PC-9 (cell line): ENCODE measurements at regions not wholly inside any gene's neighbourhood (a gene's known extent, or its start where the extent isn't known, plus 50 kb on each side); places are given as distances from the start of the nearest gene placed in this dataset.

Experiments used
- EZH2 ChIP-seq: fragments of 200-600 bp; sonication (generic); IDR thresholded peaks from 2 replicates; pipeline ENCODE4 v1.8.0; 2017; ENCODE audit warnings: antibody characterized with exemption, low read depth
- TF ChIP-seq, protein P1 (sequence below): fragments of 200-600 bp; sonication (generic); conservative IDR thresholded peaks from 2 replicates; pipeline ENCODE4 v1.6.1; 2017; ENCODE audit warnings: mixed run types, antibody characterized with exemption, mild to moderate bottlenecking, moderate library complexity

DNA sequence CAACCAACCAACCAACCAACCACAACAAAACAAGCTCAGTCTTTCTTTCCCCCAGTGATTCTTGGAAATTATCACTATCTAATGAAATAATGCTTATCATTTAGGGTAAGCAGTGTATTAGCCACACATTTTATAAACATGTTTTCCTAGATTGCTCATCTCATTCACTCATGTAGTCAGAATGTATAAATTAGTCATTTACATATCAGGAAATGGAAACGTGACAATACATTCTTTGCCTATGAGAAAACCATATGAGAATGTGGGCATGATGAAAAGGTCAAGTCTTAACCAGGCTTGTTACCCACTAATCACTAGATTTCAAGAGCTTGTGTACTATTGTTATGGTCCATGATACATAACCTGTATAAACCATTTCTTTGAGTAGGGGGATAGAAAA lies 1583.4 kb upstream of the PIK3C3 start:
- TF ChIP-seq, protein P1, sequence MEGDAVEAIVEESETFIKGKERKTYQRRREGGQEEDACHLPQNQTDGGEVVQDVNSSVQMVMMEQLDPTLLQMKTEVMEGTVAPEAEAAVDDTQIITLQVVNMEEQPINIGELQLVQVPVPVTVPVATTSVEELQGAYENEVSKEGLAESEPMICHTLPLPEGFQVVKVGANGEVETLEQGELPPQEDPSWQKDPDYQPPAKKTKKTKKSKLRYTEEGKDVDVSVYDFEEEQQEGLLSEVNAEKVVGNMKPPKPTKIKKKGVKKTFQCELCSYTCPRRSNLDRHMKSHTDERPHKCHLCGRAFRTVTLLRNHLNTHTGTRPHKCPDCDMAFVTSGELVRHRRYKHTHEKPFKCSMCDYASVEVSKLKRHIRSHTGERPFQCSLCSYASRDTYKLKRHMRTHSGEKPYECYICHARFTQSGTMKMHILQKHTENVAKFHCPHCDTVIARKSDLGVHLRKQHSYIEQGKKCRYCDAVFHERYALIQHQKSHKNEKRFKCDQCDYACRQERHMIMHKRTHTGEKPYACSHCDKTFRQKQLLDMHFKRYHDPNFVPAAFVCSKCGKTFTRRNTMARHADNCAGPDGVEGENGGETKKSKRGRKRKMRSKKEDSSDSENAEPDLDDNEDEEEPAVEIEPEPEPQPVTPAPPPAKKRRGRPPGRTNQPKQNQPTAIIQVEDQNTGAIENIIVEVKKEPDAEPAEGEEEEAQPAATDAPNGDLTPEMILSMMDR, result no peak
- TF ChIP-seq EZH2, result no peak
